Neural cell (in vitro differentiated cells): ENCODE measurements at regions not wholly inside any gene's neighbourhood (a gene's known extent, or its start where the extent isn't known, plus 50 kb on each side); places are given as distances from the start of the nearest gene placed in this dataset.

Experiments used
- H2AFZ ChIP-seq: fragments of 200-600, 300-800 bp; sonication (generic), shearing (Covaris generic); 2 replicates; pipeline ENCODE4 v1.6.0; 2014; ENCODE audit warnings: low read depth, mild to moderate bottlenecking, antibody characterized with exemption, low read length, moderate library complexity
- H3F3A ChIP-seq: fragments of 200-600 bp; shearing (Covaris generic); 2 replicates; pipeline ENCODE4 v1.6.1; 2016; ENCODE audit warnings: mild to moderate bottlenecking, moderate library complexity, mixed read lengths, antibody characterized with exemption, low read length; ENCODE audit not compliant: insufficient read depth, poor library complexity, severe bottlenecking
- H3K27ac ChIP-seq: fragments of 200-600, 300-800 bp; sonication (generic), shearing (Covaris generic); 2 replicates; pipeline ENCODE4 v1.5.1; 2014; ENCODE audit warnings: mild to moderate bottlenecking, low read length, moderate library complexity
- H3K27me3 ChIP-seq: fragments of 300-800, 200-600 bp; sonication (generic), shearing (Covaris generic); 2 replicates; pipeline ENCODE4 v1.6.0; 2014; ENCODE audit warnings: mild to moderate bottlenecking, low read depth, low read length, moderate library complexity; ENCODE audit not compliant: insufficient read depth
- H3K36me3 ChIP-seq: fragments of 300-800, 200-600 bp; sonication (generic), shearing (Covaris generic); 2 replicates; pipeline ENCODE4 v1.5.1; 2014; ENCODE audit warnings: mild to moderate bottlenecking, antibody characterized with exemption, low read length, moderate library complexity; ENCODE audit not compliant: insufficient read depth
- H3K4me2 ChIP-seq: fragments of 300-800, 200-600 bp; sonication (generic), shearing (Covaris generic); 2 replicates; pipeline ENCODE4 v1.6.0; 2014; ENCODE audit warnings: mild to moderate bottlenecking, low read length
- H3K4me3 ChIP-seq: fragments of 300-800, 200-600 bp; sonication (generic), shearing (Covaris generic); 2 replicates; pipeline ENCODE4 v1.5.1; 2014; ENCODE audit warnings: mild to moderate bottlenecking, low read length, moderate library complexity
- H3K79me2 ChIP-seq: fragments of 200-600 bp; shearing (Covaris generic); replicated peaks from 2 replicates; pipeline ENCODE4 v1.6.0; 2014; ENCODE audit warnings: mild to moderate bottlenecking, low read length, moderate library complexity; ENCODE audit not compliant: insufficient read depth
- H3K9ac ChIP-seq: fragments of 300-800, 200-600 bp; sonication (generic), shearing (Covaris generic); 2 replicates; pipeline ENCODE4 v1.6.1; 2016; ENCODE audit warnings: mild to moderate bottlenecking, low read length, mixed read lengths
- H3K9me2 ChIP-seq: fragments of 200-600 bp; shearing (Covaris generic); 2 replicates; pipeline ENCODE4 v1.6.1; 2016; ENCODE audit warnings: mild to moderate bottlenecking, low read length, mixed read lengths; ENCODE audit not compliant: insufficient read depth
- H3K9me3 ChIP-seq: fragments of 200-600, 300-800 bp; sonication (generic), shearing (Covaris generic); 2 replicates; pipeline ENCODE4 v1.6.1; 2016; ENCODE audit warnings: mild to moderate bottlenecking, mixed run types, low read length, moderate library complexity, mixed read lengths
- H4K20me1 ChIP-seq: fragments of 200-600 bp; shearing (Covaris generic); 2 replicates; pipeline ENCODE4 v1.6.1; 2016; ENCODE audit warnings: mild to moderate bottlenecking, mixed run types; ENCODE audit not compliant: insufficient read depth
- CTCF ChIP-seq: fragments of 450-650 bp; IDR thresholded peaks from 2 replicates; pipeline ENCODE4 v1.5.1; 2014; ENCODE audit warnings: antibody characterized with exemption, mild to moderate bottlenecking, moderate library complexity; ENCODE audit not compliant: poor library complexity, severe bottlenecking
- EP300 ChIP-seq: fragments of 450-650 bp; conservative IDR thresholded peaks from 2 replicates; pipeline ENCODE4 v1.6.1; 2014; ENCODE audit warnings: antibody characterized with exemption, mild to moderate bottlenecking, moderate library complexity; ENCODE audit not compliant: poor library complexity, severe bottlenecking
- EZH2 ChIP-seq: fragments of 200-600, 300-800 bp; shearing (Covaris generic), sonication (generic); IDR thresholded peaks from 2 replicates; pipeline ENCODE4 v1.6.1; 2014; ENCODE audit warnings: antibody characterized with exemption, low read length, borderline replicate concordance, mild to moderate bottlenecking; ENCODE audit not compliant: insufficient read depth, poor library complexity, severe bottlenecking
- MXI1 ChIP-seq: fragments of 450-650 bp; conservative IDR thresholded peaks from 2 replicates; pipeline ENCODE4 v1.6.1; 2014; ENCODE audit warnings: antibody characterized with exemption, mild to moderate bottlenecking; ENCODE audit not compliant: poor library complexity, severe bottlenecking
- POLR2AphosphoS5 ChIP-seq: IDR thresholded peaks from 2 replicates; pipeline ENCODE4 v1.6.1; 2012
- RAD21 ChIP-seq: fragments of 450-650 bp; conservative IDR thresholded peaks from 2 replicates; pipeline ENCODE4 v1.6.1; 2014; ENCODE audit warnings: antibody characterized with exemption, mild to moderate bottlenecking, moderate library complexity
- REST ChIP-seq: IDR thresholded peaks from 2 replicates; pipeline ENCODE4 v1.6.1; 2012; ENCODE audit warnings: borderline replicate concordance
- SMC3 ChIP-seq: fragments of 450-650 bp; conservative IDR thresholded peaks from 2 replicates; pipeline ENCODE4 v1.6.1; 2014; ENCODE audit warnings: antibody characterized with exemption, mild to moderate bottlenecking, moderate library complexity; ENCODE audit not compliant: poor library complexity
- TAF1 ChIP-seq: IDR thresholded peaks from 2 replicates; pipeline ENCODE4 v1.6.1; 2012; ENCODE audit warnings: low read depth

GRCh38 chr12:30427555-30427954, 268.1 kb downstream of the IPO8 start:
- no peaks in the 10 kb centered on the region for H3K27me3 ChIP-seq
- no peaks in the 10 kb centered on the region for H4K20me1 ChIP-seq
- H3K27ac ChIP-seq = no peak overlapping the region
- no peaks in the 10 kb centered on the region for H3K9me3 ChIP-seq
- H3K4me3 ChIP-seq = no peak overlapping the region
- H3K9me2 ChIP-seq = no peaks in the 10 kb centered on the region
- no peak overlapping the region for H2AFZ ChIP-seq
- no peak overlapping the region for H3K4me2 ChIP-seq
- no peaks in the 10 kb centered on the region for H3K36me3 ChIP-seq
- TF ChIP-seq CTCF (no peak), TAF1 (no peak), EZH2 (no peak), MXI1 (no peak), SMC3 (no peak), REST (no peak), EP300 (no peak), POLR2AphosphoS5 (no peak), RAD21 (no peak)
- no peaks in the 10 kb centered on the region for H3F3A ChIP-seq
- H3K79me2 ChIP-seq = no peaks in the 10 kb centered on the region
- no peak overlapping the region for H3K9ac ChIP-seq

GRCh38 chr12:30425445-30425844, 270.2 kb downstream of the IPO8 start:
- H3K9me3 ChIP-seq = no peaks in the 10 kb centered on the region
- no peak overlapping the region for H3K4me3 ChIP-seq
- H3F3A ChIP-seq = no peaks in the 10 kb centered on the region
- H3K27me3 ChIP-seq = no peaks in the 10 kb centered on the region
- no peak for TF ChIP-seq CTCF
- no peak for TF ChIP-seq TAF1
- no peak for TF ChIP-seq POLR2AphosphoS5
- TF ChIP-seq REST = no peak
- TF ChIP-seq EZH2 = no peak
- TF ChIP-seq MXI1 = no peak
- no peak for TF ChIP-seq SMC3
- TF ChIP-seq RAD21 = no peak
- no peaks in the 10 kb centered on the region for H3K36me3 ChIP-seq
- H3K4me2 ChIP-seq = no peak overlapping the region
- no peak overlapping the region for H2AFZ ChIP-seq
- H3K9ac ChIP-seq = no peak overlapping the region
- no peaks in the 10 kb centered on the region for H3K9me2 ChIP-seq
- H3K27ac ChIP-seq = no peak overlapping the region
- no peaks in the 10 kb centered on the region for H3K79me2 ChIP-seq
- no peaks in the 10 kb centered on the region for H4K20me1 ChIP-seq
